B cell (primary cell): ENCODE measurements at regions not wholly inside any gene's neighbourhood (a gene's known extent, or its start where the extent isn't known, plus 50 kb on each side); places are given as distances from the start of the nearest gene placed in this dataset.

Experiments
- EZH2 ChIP-seq: IDR thresholded peaks from 2 replicates; pipeline ENCODE4 v1.6.1; 2012; ENCODE audit warnings: borderline replicate concordance, low read depth, mild to moderate bottlenecking, moderate library complexity, low read length; ENCODE audit not compliant: insufficient read depth, poor library complexity, severe bottlenecking
- TF ChIP-seq, protein P1 (sequence below): fragments of 200-600 bp; IDR thresholded peaks from one replicate; pipeline ENCODE4 v1.8.0; 2022; ENCODE audit warnings: antibody characterized with exemption, mild to moderate bottlenecking

DNA sequence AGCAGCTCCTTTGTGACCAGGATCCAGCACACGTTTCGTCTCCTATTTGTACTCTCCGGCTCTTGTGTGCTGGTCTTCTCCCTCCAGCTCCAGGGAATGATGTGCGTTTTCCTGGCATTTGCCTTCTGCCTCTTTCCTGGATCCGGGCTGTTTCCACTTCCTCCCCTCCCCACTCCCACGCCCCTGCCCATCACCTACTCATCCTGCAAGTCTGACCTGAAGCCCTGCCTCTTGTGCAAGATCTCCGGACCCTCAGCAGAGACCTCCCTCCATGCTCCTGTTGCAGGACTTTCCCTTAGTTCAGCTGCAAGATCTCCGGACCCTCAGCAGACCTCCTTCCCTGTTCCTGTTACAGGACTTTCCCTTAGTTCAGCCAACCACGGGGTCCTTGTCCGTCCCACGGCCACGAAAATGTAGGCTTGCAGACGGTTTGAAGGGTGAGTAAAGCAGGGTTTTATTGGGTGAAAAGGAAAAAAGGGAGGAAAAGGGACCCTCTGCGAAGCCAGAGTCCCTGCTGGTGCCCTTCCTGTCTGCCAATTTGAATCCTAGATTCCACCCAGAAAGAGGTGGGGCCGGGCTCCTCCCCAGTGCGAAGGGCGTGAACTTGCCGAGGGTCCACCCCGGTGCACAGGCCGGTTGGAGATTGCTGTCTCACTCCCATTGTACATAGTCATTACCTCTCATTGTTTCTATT, 74.4 kb upstream of the IRF2 start:
- TF ChIP-seq, protein P1, sequence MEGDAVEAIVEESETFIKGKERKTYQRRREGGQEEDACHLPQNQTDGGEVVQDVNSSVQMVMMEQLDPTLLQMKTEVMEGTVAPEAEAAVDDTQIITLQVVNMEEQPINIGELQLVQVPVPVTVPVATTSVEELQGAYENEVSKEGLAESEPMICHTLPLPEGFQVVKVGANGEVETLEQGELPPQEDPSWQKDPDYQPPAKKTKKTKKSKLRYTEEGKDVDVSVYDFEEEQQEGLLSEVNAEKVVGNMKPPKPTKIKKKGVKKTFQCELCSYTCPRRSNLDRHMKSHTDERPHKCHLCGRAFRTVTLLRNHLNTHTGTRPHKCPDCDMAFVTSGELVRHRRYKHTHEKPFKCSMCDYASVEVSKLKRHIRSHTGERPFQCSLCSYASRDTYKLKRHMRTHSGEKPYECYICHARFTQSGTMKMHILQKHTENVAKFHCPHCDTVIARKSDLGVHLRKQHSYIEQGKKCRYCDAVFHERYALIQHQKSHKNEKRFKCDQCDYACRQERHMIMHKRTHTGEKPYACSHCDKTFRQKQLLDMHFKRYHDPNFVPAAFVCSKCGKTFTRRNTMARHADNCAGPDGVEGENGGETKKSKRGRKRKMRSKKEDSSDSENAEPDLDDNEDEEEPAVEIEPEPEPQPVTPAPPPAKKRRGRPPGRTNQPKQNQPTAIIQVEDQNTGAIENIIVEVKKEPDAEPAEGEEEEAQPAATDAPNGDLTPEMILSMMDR = no peak
- TF ChIP-seq EZH2 = no peak
